Muscle layer of duodenum (tissue), 2 donors: ENCODE measurements at regions not wholly inside any gene's neighbourhood (a gene's known extent, or its start where the extent isn't known, plus 50 kb on each side); places are given as distances from the start of the nearest gene placed in this dataset.

Source experiments
- H3K27ac ChIP-seq: one replicate; pipeline ENCODE4 v1.7.0; 2013; ENCODE audit warnings: mild to moderate bottlenecking, low read length
- H3K27me3 ChIP-seq: one replicate; pipeline ENCODE4 v1.7.0; 2013; ENCODE audit warnings: low read depth, mild to moderate bottlenecking, control low read depth, low read length
- H3K36me3 ChIP-seq, 2 donors: one replicate each; pipeline ENCODE4 v1.7.0; 2013; ENCODE audit warnings: low read length in 2 of 2, control low read depth in 1 of 2, mild to moderate bottlenecking in 1 of 2; ENCODE audit not compliant: insufficient read depth in 2 of 2, control insufficient read depth in 1 of 2
- H3K4me1 ChIP-seq, 2 donors: one replicate each; pipeline ENCODE4 v1.7.0; 2013; ENCODE audit warnings: low read length in 2 of 2, mild to moderate bottlenecking in 2 of 2, control low read depth in 1 of 2, moderate library complexity in 1 of 2; ENCODE audit not compliant: insufficient read depth in 2 of 2, control insufficient read depth in 1 of 2
- H3K4me3 ChIP-seq, 2 donors: one replicate each; pipeline ENCODE4 v1.7.0; 2013; ENCODE audit warnings: low read length in 2 of 2, low read depth in 1 of 2, mild to moderate bottlenecking in 1 of 2
- H3K9me3 ChIP-seq, 2 donors: one replicate each; pipeline ENCODE4 v1.7.0; 2013; ENCODE audit warnings: low read length in 2 of 2, control low read depth in 1 of 2, mild to moderate bottlenecking in 1 of 2; ENCODE audit not compliant: control insufficient read depth in 1 of 2
- donor health status: healthy.

DNA sequence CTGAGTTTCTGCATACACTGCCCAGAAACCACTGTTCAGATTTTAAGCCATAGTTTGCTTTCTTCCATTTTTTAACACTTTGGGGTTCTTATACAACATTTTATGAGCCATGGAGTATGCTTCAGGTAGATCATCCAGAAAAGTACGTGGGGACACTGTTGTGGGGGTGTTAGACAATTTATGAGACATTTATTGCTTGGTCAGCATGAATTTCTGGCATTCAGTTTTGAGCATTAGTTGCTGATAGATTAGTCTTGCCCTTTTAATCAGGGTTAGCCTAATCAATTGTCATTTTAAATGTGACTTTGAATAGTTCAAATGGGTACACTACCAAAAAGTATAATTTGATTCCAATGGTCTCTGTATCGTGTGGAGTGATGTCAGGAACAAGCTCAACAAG, 434.9 kb downstream of the GPM6A start:
- Histone ChIP-seq H3K27ac (no peak overlapping the region), H3K4me3 (no peak overlapping the region), H3K27me3 (no peaks in the 10 kb centered on the region), H3K9me3 (no peaks in the 10 kb centered on the region), H3K4me1 (no peaks in the 10 kb centered on the region), H3K36me3 (no peaks in the 10 kb centered on the region)

DNA sequence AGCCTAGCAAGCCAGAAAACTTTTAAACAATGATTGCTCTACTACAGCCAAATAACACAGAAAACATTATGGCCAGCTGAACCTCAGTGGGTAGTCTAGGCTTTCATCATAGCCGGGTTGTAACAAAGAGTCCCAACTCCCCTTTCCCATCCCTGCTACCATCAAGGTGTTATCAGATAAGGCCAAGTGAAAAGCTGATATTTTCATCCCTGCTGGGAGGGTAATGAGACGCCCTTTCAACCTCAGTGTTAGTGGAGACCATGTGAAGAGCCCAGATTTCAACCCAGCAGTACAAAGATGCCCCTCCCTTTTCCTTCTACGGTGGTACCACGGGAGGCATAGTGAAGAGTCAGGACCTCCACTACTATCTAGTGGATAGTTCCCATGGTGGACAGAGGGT, 433.7 kb downstream of the GPM6A start:
- Histone ChIP-seq H3K4me1 (no peaks in the 10 kb centered on the region), H3K4me3 (no peak overlapping the region), H3K27ac (no peak overlapping the region), H3K36me3 (no peaks in the 10 kb centered on the region), H3K27me3 (no peaks in the 10 kb centered on the region), H3K9me3 (no peaks in the 10 kb centered on the region)

- Histone ChIP-seq H3K27me3 (no peaks in the 10 kb centered on the region), H3K4me1 (no peaks in the 10 kb centered on the region), H3K27ac (no peak overlapping the region), H3K36me3 (no peaks in the 10 kb centered on the region), H3K4me3 (no peak overlapping the region), H3K9me3 (no peaks in the 10 kb centered on the region)
Measured at GRCh38 chr4:175380841-175381240, 431.2 kb downstream of the GPM6A start.

DNA sequence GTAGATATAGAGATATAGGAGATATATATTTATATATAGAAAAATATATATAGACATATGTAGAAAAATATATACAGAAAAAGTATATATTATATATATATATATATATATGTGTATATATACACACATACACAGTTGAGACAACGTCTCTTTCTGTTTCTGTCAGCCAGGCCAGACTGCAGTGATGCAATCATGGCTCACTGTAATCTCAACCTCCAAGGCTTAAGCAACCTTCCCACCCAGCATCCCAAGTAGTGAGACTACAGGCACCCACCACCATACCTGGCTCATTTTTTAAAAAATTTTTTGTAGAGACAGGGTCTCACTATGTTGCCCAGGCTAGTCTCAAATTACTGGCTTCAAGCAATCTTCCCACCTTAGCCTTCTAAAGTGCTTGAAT, 426.3 kb downstream of the GPM6A start:
- Histone ChIP-seq H3K36me3 (no peaks in the 10 kb centered on the region), H3K27ac (no peak overlapping the region), H3K9me3 (no peaks in the 10 kb centered on the region), H3K4me3 (no peak overlapping the region), H3K27me3 (no peaks in the 10 kb centered on the region), H3K4me1 (no peaks in the 10 kb centered on the region)

DNA sequence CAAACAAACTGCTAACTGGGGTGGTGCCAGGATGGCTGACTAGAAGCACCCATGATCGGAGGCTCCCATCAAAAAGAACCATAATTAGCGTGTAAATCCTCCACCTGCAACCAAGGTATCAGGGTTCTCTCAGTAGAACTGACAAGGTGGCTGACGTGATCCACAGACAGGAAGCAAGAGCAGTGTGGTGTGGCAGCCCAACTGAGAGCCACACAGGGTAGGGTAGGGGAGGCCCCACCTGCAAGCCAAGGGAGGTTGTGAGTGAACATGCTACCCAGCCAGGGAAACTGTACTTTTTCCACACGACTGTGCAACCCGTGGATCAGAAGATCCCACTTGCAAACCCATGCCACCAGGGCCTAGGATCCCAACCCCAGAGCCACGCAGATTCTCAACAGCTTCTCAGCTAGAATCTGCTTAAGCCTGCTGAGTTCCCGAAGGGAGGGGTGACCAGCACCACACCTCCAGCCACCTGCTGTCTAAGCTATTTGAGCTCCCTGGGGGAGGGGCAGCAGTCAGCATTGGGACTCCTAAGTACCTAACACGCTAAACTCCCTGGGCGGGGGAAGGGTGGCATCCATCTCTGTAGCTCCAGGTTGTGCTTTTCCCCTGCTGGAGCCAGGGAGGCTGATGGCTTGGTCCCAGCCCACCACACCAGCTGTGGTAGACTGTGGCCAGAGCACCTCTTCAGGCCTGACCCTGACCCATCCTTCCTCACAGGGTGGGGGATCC, 425.1 kb downstream of the GPM6A start:
- no peaks in the 10 kb centered on the region for H3K36me3 ChIP-seq
- H3K9me3 ChIP-seq, result no peaks in the 10 kb centered on the region
- no peaks in the 10 kb centered on the region for H3K4me1 ChIP-seq
- no peak overlapping the region for H3K27ac ChIP-seq
- no peaks in the 10 kb centered on the region for H3K27me3 ChIP-seq
- H3K4me3 ChIP-seq, result no peak overlapping the region

- H3K9me3 ChIP-seq, result peaks cover 0 to 7% of the 10 kb centered on the region in 2 donors
- no peak overlapping the region for H3K4me3 ChIP-seq
- H3K27ac ChIP-seq, result no peak overlapping the region
- no peaks in the 10 kb centered on the region for H3K4me1 ChIP-seq
- H3K36me3 ChIP-seq, result no peaks in the 10 kb centered on the region
- H3K27me3 ChIP-seq, result no peaks in the 10 kb centered on the region
Measured at GRCh38 chr4:175394208-175394607, 417.9 kb downstream of the GPM6A start.

DNA sequence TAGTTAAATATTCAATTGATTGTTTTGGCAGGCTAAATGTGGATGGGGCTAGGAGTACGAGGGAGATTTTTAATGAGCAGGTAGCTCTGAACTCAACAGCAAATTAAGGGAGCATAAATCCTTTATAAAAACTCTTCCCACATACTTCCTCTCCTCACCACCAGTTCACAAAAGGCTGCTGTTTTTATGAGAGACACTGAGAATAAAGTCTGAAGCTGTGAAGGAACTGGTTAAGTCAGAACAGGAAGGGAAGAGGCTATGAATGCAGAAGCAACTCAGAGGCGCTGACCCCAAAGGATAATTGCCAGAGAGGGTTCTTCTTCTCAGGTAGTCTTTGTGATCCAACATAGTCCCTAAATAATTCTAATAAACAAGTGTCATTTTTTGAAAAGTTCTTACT, 406.1 kb downstream of the GPM6A start:
- H3K4me3 ChIP-seq, result no peak overlapping the region

GRCh38 chr4:175407926-175408325, 404.1 kb downstream of the GPM6A start:
- H3K9me3 ChIP-seq, result no peaks in the 10 kb centered on the region
- H3K4me1 ChIP-seq, result no peaks in the 10 kb centered on the region
- no peaks in the 10 kb centered on the region for H3K36me3 ChIP-seq
- H3K27ac ChIP-seq, result no peak overlapping the region
- H3K4me3 ChIP-seq, result no peak overlapping the region
- H3K27me3 ChIP-seq, result no peaks in the 10 kb centered on the region

More for the DNA sequence above, 406.1 kb downstream of the GPM6A start:
- Histone ChIP-seq H3K9me3 (no peaks in the 10 kb centered on the region), H3K27ac (no peak overlapping the region), H3K27me3 (no peaks in the 10 kb centered on the region), H3K36me3 (no peaks in the 10 kb centered on the region), H3K4me1 (no peaks in the 10 kb centered on the region)

DNA sequence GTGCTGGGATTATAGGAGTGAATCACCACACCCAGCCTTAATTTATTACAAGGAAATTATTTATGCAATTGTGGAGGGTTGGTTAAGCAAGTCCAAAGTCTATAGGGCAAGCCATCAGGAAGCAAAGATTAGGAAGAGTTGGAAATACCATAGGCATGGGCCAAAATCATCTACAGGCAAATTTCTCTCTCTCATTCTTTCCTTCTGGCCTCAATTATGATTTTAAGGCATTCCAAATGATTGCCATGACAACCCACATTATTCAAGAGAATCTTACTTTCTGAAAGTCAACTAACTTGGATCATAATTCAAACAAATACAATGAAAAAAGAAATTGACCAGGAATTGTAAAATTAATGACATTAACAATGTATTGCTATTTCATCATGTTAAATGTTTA, 400.8 kb downstream of the GPM6A start:
- H3K4me3 ChIP-seq, result no peak overlapping the region
- no peak overlapping the region for H3K27ac ChIP-seq
- H3K9me3 ChIP-seq, result peaks cover 0 to 13% of the 10 kb centered on the region in 2 donors
- no peaks in the 10 kb centered on the region for H3K4me1 ChIP-seq
- no peaks in the 10 kb centered on the region for H3K27me3 ChIP-seq
- no peaks in the 10 kb centered on the region for H3K36me3 ChIP-seq

DNA sequence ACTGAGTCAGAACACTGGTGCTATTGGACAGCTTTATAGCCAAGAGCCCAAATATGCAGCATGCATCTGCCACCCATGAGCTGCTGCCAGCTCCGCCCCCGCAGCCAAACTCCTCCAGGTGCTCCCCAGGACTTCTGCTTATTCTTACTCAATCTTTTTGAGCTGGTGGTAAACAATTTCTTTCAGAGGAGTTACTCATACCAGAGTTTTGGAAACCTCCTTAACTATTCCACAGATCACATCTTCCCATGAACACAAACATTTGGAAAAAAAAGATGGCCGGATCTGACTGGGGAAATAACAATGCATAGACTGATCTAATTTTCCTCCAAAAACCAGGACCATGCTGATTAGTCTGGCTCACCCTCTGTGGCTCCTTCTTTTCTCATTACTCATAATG, 399.9 kb downstream of the GPM6A start:
- Histone ChIP-seq H3K9me3 (peaks cover 0 to 17% of the 10 kb centered on the region in 2 donors), H3K4me3 (no peak overlapping the region), H3K27ac (no peak overlapping the region), H3K4me1 (no peaks in the 10 kb centered on the region), H3K27me3 (no peaks in the 10 kb centered on the region), H3K36me3 (no peaks in the 10 kb centered on the region)

DNA sequence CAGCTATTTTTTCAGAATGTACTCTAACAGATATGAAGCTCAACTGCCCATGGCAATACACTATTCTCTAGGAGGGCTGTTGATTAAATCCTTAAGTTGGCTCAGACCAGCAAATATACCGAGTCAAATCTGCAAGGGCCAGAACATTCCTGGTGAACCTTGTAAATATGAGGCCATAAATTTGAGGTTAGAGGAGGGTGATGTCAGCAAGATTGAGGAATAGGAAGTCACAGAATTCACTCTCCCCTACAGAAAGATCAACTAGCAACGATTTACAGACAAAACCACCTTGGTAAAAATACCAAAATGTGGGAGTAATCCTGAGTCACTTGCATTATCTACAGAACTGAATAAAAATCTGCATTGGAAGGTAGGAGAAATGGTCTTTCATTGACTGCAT, 399.3 kb downstream of the GPM6A start:
- Histone ChIP-seq H3K27me3 (no peaks in the 10 kb centered on the region), H3K27ac (no peak overlapping the region), H3K4me1 (no peaks in the 10 kb centered on the region), H3K9me3 (peaks cover 0 to 21% of the 10 kb centered on the region in 2 donors), H3K36me3 (no peaks in the 10 kb centered on the region), H3K4me3 (no peak overlapping the region)

GRCh38 chr4:175413561-175413960, 398.5 kb downstream of the GPM6A start:
- Histone ChIP-seq H3K36me3 (no peaks in the 10 kb centered on the region), H3K27me3 (no peaks in the 10 kb centered on the region), H3K27ac (no peak overlapping the region), H3K4me3 (no peak overlapping the region), H3K9me3 (peaks cover 0 to 22% of the 10 kb centered on the region in 2 donors), H3K4me1 (no peaks in the 10 kb centered on the region)
